ENCODE measurements at regions not wholly inside any gene's neighbourhood (a gene's known extent, or its start where the extent isn't known, plus 50 kb on each side); places are given as distances from the start of the nearest gene placed in this dataset.

DNA sequence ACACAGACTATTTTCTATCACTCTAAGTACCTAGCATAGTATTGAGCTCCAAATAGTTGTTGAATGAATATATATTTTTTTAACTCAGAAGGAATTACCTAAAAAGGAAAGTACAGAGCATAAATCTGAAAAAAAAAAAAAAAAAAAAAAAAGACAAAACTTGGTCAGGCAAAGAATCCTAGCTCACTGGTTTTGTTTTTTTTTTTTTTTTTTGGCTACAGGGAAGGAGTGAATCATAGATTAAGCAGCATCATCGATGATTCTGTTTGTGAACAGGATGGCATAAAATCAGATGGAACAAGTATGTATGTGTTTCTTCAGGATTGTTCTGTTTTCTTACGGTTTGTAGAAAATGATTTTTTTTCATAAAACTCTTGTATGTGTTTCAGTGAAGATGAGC is 66.1 kb upstream of the BCAT1 start:
- H3K27me3 ChIP-seq (ENCODE audit: insufficient read depth, low read length, poor library complexity), result no peaks in the 10 kb centered on the region
- no peak overlapping the region for H3K27ac ChIP-seq (ENCODE audit: low read length)
- H3K4me1 ChIP-seq (ENCODE audit: insufficient read depth, low read length), result no peaks in the 10 kb centered on the region
- H3K9me3 ChIP-seq (ENCODE audit: insufficient read depth, low read length, severe bottlenecking), result peaks cover 6% of the 10 kb centered on the region
- DNase-seq (no peak), ATAC-seq (ENCODE audit: insufficient read depth, low read depth) (no peak)
- H3K36me3 ChIP-seq (ENCODE audit: insufficient read depth, low read length), result no peaks in the 10 kb centered on the region
- no peaks in the 10 kb centered on the region for H4K20me1 ChIP-seq (ENCODE audit: insufficient read depth, low read length)
- no peak overlapping the region for H3K4me3 ChIP-seq (ENCODE audit: low read depth in 1 of 2, low read length in 2 of 2)
- H2AFZ ChIP-seq (ENCODE audit: low read depth, low read length), result no peak overlapping the region
- no peak overlapping the region for H3K4me2 ChIP-seq (ENCODE audit: insufficient read depth, low read length)
- H3K9ac ChIP-seq (ENCODE audit: low read depth, low read length), result no peak overlapping the region
- no peak for TF ChIP-seq EZH2 (IDR thresholded peaks at IDR 0.05; ENCODE audit: borderline replicate concordance, low read depth, low read length, severe bottlenecking)
- H3K79me2 ChIP-seq (ENCODE audit: insufficient read depth, low read length), result no peaks in the 10 kb centered on the region

DNA sequence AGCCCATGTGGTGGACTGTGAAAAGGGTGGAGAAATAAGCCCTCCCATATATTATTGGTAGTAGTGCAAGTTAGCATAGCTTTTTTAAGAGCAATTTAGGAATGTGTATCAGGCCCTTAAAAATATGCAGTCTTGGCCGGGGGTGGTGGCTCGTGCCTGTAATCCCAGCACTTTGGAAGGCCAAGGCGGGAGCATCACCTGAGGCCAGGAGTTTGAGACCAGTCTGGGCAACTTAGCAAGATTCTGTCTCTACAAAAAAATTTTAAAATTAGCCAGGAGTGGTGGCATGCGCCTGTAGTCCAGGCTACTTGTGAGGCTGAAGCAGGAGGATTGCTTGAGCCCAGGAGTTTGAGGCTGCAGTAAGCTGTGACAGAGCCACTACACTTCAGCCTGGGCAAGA is 64.2 kb upstream of the BCAT1 start:
- H3K79me2 ChIP-seq (ENCODE audit: insufficient read depth, low read length), result no peaks in the 10 kb centered on the region
- no peaks in the 10 kb centered on the region for H3K36me3 ChIP-seq (ENCODE audit: insufficient read depth, low read length)
- no peaks in the 10 kb centered on the region for H4K20me1 ChIP-seq (ENCODE audit: insufficient read depth, low read length)
- H3K27ac ChIP-seq (ENCODE audit: low read length), result no peak overlapping the region
- H3K9ac ChIP-seq (ENCODE audit: low read depth, low read length), result no peak overlapping the region
- no peak overlapping the region for H2AFZ ChIP-seq (ENCODE audit: low read depth, low read length)
- no peak overlapping the region for H3K4me3 ChIP-seq (ENCODE audit: low read depth in 1 of 2, low read length in 2 of 2)
- no peaks in the 10 kb centered on the region for H3K4me1 ChIP-seq (ENCODE audit: insufficient read depth, low read length)
- DNase-seq (no peak), ATAC-seq (ENCODE audit: insufficient read depth, low read depth) (no peak)
- H3K27me3 ChIP-seq (ENCODE audit: insufficient read depth, low read length, poor library complexity), result no peaks in the 10 kb centered on the region
- H3K4me2 ChIP-seq (ENCODE audit: insufficient read depth, low read length), result no peak overlapping the region
- no peak for TF ChIP-seq EZH2 (IDR thresholded peaks at IDR 0.05; ENCODE audit: borderline replicate concordance, low read depth, low read length, severe bottlenecking)
- TF ChIP-seq, protein P1, sequence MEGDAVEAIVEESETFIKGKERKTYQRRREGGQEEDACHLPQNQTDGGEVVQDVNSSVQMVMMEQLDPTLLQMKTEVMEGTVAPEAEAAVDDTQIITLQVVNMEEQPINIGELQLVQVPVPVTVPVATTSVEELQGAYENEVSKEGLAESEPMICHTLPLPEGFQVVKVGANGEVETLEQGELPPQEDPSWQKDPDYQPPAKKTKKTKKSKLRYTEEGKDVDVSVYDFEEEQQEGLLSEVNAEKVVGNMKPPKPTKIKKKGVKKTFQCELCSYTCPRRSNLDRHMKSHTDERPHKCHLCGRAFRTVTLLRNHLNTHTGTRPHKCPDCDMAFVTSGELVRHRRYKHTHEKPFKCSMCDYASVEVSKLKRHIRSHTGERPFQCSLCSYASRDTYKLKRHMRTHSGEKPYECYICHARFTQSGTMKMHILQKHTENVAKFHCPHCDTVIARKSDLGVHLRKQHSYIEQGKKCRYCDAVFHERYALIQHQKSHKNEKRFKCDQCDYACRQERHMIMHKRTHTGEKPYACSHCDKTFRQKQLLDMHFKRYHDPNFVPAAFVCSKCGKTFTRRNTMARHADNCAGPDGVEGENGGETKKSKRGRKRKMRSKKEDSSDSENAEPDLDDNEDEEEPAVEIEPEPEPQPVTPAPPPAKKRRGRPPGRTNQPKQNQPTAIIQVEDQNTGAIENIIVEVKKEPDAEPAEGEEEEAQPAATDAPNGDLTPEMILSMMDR (IDR thresholded peaks at IDR 0.05; ENCODE audit: borderline replicate concordance, extremely low read depth, low read length, poor library complexity, severe bottlenecking), result no peak
- H3K9me3 ChIP-seq (ENCODE audit: insufficient read depth, low read length, severe bottlenecking), result no peaks in the 10 kb centered on the region

DNA sequence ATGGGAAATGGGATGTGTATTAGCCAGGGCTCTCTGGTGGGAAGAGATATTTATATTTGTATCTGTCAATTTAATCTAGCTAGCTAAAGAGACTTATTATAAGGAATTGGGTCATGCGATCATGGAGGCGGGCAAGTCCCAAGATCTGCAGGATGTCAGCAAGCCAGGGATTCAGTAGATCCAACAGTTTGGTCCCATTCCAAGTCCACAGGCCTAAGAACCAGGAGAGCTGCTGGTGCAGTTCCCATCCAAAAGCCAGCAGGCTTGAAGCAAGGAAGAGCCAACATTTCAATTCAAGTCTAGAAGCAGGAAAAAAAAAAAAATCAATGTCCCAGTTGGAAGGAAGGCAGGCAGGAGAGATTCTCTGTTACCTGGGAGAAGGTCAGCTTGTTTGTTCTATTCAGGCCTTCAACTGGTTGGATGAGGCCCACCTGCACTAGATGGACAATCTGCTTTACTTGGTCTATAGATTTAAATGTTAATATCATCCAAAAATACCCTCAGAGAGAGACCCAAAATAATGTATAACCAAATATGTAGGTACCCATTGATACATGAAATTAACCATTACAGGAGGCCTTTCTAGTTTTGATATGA is 60.7 kb upstream of the BCAT1 start:
- no peak for TF ChIP-seq EZH2 (IDR thresholded peaks at IDR 0.05; ENCODE audit: borderline replicate concordance, low read depth, low read length, severe bottlenecking)
- TF ChIP-seq, protein P1 (IDR thresholded peaks at IDR 0.05; ENCODE audit: borderline replicate concordance, extremely low read depth, low read length, poor library complexity, severe bottlenecking), result no peak
- H4K20me1 ChIP-seq (ENCODE audit: insufficient read depth, low read length), result no peaks in the 10 kb centered on the region
- H3K4me1 ChIP-seq (ENCODE audit: insufficient read depth, low read length), result no peaks in the 10 kb centered on the region
- no peak for DNase-seq
- no peaks in the 10 kb centered on the region for H3K36me3 ChIP-seq (ENCODE audit: insufficient read depth, low read length)
- H3K27ac ChIP-seq (ENCODE audit: low read length), result no peak overlapping the region
- H3K4me2 ChIP-seq (ENCODE audit: insufficient read depth, low read length), result no peak overlapping the region
- no peak overlapping the region for H3K9ac ChIP-seq (ENCODE audit: low read depth, low read length)
- ATAC-seq (ENCODE audit: insufficient read depth, low read depth), result no peak
- no peaks in the 10 kb centered on the region for H3K27me3 ChIP-seq (ENCODE audit: insufficient read depth, low read length, poor library complexity)
- H3K4me3 ChIP-seq (ENCODE audit: low read depth in 1 of 2, low read length in 2 of 2), result no peak overlapping the region
- no peak overlapping the region for H2AFZ ChIP-seq (ENCODE audit: low read depth, low read length)
- H3K79me2 ChIP-seq (ENCODE audit: insufficient read depth, low read length), result no peaks in the 10 kb centered on the region
- no peaks in the 10 kb centered on the region for H3K9me3 ChIP-seq (ENCODE audit: insufficient read depth, low read length, severe bottlenecking)

DNA sequence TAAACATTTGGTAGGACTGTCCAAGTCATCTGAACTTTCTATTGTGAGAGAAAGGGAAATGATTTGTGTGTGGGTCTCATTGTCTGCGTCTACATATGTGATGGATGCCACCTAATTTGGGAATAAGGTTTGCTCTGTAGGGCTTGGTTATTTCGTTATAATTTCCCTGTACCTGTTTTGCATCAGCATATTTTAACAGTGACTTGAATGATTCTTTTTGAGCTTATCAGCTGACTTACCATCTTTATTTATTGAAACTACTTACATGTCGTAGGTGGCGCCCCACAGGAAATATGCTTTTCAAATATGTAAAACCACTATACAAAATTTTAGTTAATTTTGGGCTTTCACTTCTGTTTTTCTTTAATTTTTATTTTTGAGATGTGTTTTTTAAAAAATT is 56.5 kb upstream of the BCAT1 start:
- no peaks in the 10 kb centered on the region for H3K36me3 ChIP-seq (ENCODE audit: insufficient read depth, low read length)
- H3K4me3 ChIP-seq (ENCODE audit: low read depth in 1 of 2, low read length in 2 of 2), result no peak overlapping the region
- H4K20me1 ChIP-seq (ENCODE audit: insufficient read depth, low read length), result no peaks in the 10 kb centered on the region
- no peaks in the 10 kb centered on the region for H3K79me2 ChIP-seq (ENCODE audit: insufficient read depth, low read length)
- H2AFZ ChIP-seq (ENCODE audit: low read depth, low read length), result no peak overlapping the region
- DNase-seq (no peak), ATAC-seq (ENCODE audit: insufficient read depth, low read depth) (no peak)
- H3K9ac ChIP-seq (ENCODE audit: low read depth, low read length), result no peak overlapping the region
- TF ChIP-seq, protein P1 (IDR thresholded peaks at IDR 0.05; ENCODE audit: borderline replicate concordance, extremely low read depth, low read length, poor library complexity, severe bottlenecking), result no peak
- TF ChIP-seq EZH2 (IDR thresholded peaks at IDR 0.05; ENCODE audit: borderline replicate concordance, low read depth, low read length, severe bottlenecking), result no peak
- no peak overlapping the region for H3K4me2 ChIP-seq (ENCODE audit: insufficient read depth, low read length)
- H3K27ac ChIP-seq (ENCODE audit: low read length), result no peak overlapping the region
- no peaks in the 10 kb centered on the region for H3K27me3 ChIP-seq (ENCODE audit: insufficient read depth, low read length, poor library complexity)
- no peaks in the 10 kb centered on the region for H3K9me3 ChIP-seq (ENCODE audit: insufficient read depth, low read length, severe bottlenecking)
- no peaks in the 10 kb centered on the region for H3K4me1 ChIP-seq (ENCODE audit: insufficient read depth, low read length)
